Prostate gland (tissue), 2 donors: ENCODE measurements at regions not wholly inside any gene's neighbourhood (a gene's known extent, or its start where the extent isn't known, plus 50 kb on each side); places are given as distances from the start of the nearest gene placed in this dataset.

Experiments
- DNase-seq: peaks from one replicate; pipeline ENCODE4 v3.0.0-alpha.2; 2019; ENCODE audit warnings: low spot score
- H3K27ac ChIP-seq, 2 donors: fragments of 200-600 bp; sonication (generic); 2 replicates each; pipeline ENCODE4 v1.5.1; 2017 to 2019
- H3K27me3 ChIP-seq: fragments of 200-600 bp; sonication (generic); replicated peaks from 2 replicates; pipeline ENCODE4 v1.5.1; 2019; ENCODE audit not compliant: insufficient read depth
- H3K36me3 ChIP-seq, 2 donors: fragments of 200-600 bp; sonication (generic); 1 replicate in 1 of 2; 2 replicates in 1 of 2; pipeline versions ENCODE4 v1.5.1 to v1.8.1; 2017 to 2019
- H3K4me1 ChIP-seq: fragments of 200-600 bp; sonication (generic); replicated peaks from 2 replicates; pipeline ENCODE4 v1.5.1; 2019
- H3K4me3 ChIP-seq, 2 donors: fragments of 200-600 bp; sonication (generic); 2 replicates each; pipeline ENCODE4 v1.5.1; 2017 to 2019
- H3K9me3 ChIP-seq: fragments of 200-600 bp; sonication (generic); 2 replicates; pipeline ENCODE4 v1.5.1; 2017
- CTCF ChIP-seq, 4 experiments: fragments of 200-600 bp in 2 of 4; fragments of 450-650 bp in 2 of 4; sonication (generic) in 2 of 4; IDR thresholded peaks; 1 replicate in 3 of 4; 2 replicates in 1 of 4; pipeline ENCODE4 v1.5.1; 2016 to 2019; ENCODE audit warnings: antibody characterized with exemption in 4 of 4, mild to moderate bottlenecking in 2 of 4, moderate library complexity in 2 of 4
- POLR2A ChIP-seq: fragments of 450-650 bp; IDR thresholded peaks from one replicate; pipeline ENCODE4 v1.6.1; 2016; ENCODE audit warnings: antibody characterized with exemption, mild to moderate bottlenecking
- POLR2AphosphoS5 ChIP-seq: sonication (generic); formaldehyde crosslinking; IDR thresholded peaks from one replicate; pipeline ENCODE4 v1.6.1; 2017; ENCODE audit warnings: antibody characterized with exemption
- WGBS: methylation state at CpG from one replicate; pipeline ENCODE4 v1.1.5; 2018; 5-methylcytosine and 5-hydroxymethylcytosine counted together
- intact Hi-C: fragments of 100-400 bp; cut with DNase I; formaldehyde crosslinking; loops from one replicate; pipeline ENCODE4 v1.14.2; 2022

GRCh38 chr2:177030451-177031105, 182.0 kb upstream of the HNRNPA3 start:
- H3K9me3 ChIP-seq, result no peaks in the 10 kb centered on the region

GRCh38 chr2:177031438-177032180, 181.0 kb upstream of the HNRNPA3 start:
- intact Hi-C loops, result no loop called here
- no peak overlapping the region for H3K27ac ChIP-seq
- DNase-seq, result no peak
- H3K4me1 ChIP-seq, result no peaks in the 10 kb centered on the region
- 68% methylated on average over 3 of the region's 3 CpGs for WGBS
- no peaks in the 10 kb centered on the region for H3K9me3 ChIP-seq
- no peaks in the 10 kb centered on the region for H3K36me3 ChIP-seq
- H3K4me3 ChIP-seq, result no peak overlapping the region
- no peak for TF ChIP-seq CTCF (IDR thresholded peaks at IDR 0.05)
- TF ChIP-seq POLR2A, result no peak
- TF ChIP-seq POLR2AphosphoS5, result no peak
- H3K27me3 ChIP-seq, result no peaks in the 10 kb centered on the region

More at GRCh38 chr2:177030451-177031105, 182.0 kb upstream of the HNRNPA3 start:
- Histone ChIP-seq H3K36me3 (no peaks in the 10 kb centered on the region), H3K27me3 (no peaks in the 10 kb centered on the region), H3K27ac (no peak overlapping the region), H3K4me1 (no peaks in the 10 kb centered on the region), H3K4me3 (no peak overlapping the region)
- 80% methylated on average over 9 of the region's 9 CpGs for WGBS
- intact Hi-C loops, result no loop called here
- no peak for DNase-seq
- TF ChIP-seq CTCF (IDR thresholded peaks at IDR 0.05) (no peak), POLR2A (no peak), POLR2AphosphoS5 (no peak)

GRCh38 chr2:177036747-177037146, 175.8 kb upstream of the HNRNPA3 start:
- Histone ChIP-seq H3K9me3 (no peaks in the 10 kb centered on the region), H3K27ac (no peak overlapping the region), H3K36me3 (no peaks in the 10 kb centered on the region), H3K27me3 (peaks cover 13% of the 10 kb centered on the region), H3K4me3 (no peak overlapping the region), H3K4me1 (no peaks in the 10 kb centered on the region)
- TF ChIP-seq POLR2A (no peak), CTCF (IDR thresholded peaks at IDR 0.05) (no peak), POLR2AphosphoS5 (no peak)
- WGBS, result 45% methylated on average over 3 of the region's 3 CpGs
- no peak for DNase-seq
- intact Hi-C loops, result no loop called here

- Histone ChIP-seq H3K9me3 (no peaks in the 10 kb centered on the region), H3K27me3 (peaks cover 13% of the 10 kb centered on the region), H3K4me1 (no peaks in the 10 kb centered on the region), H3K4me3 (no peak overlapping the region), H3K36me3 (no peaks in the 10 kb centered on the region), H3K27ac (no peak overlapping the region)
- intact Hi-C loops, result no loop called here
- TF ChIP-seq POLR2A (no peak), POLR2AphosphoS5 (no peak), CTCF (IDR thresholded peaks at IDR 0.05) (no peak)
- DNase-seq, result no peak
- WGBS, result 59% methylated on average over 2 of the region's 2 CpGs
Measured at GRCh38 chr2:177037569-177037968, 175.0 kb upstream of the HNRNPA3 start.
